HepG2 (cell line): ENCODE measurements at regions not wholly inside any gene's neighbourhood (a gene's known extent, or its start where the extent isn't known, plus 50 kb on each side); places are given as distances from the start of the nearest gene placed in this dataset.

Experiments
- NCOR1 ChIP-seq: fragments of 200-600 bp; sonication (generic); IDR thresholded peaks from 2 replicates; pipeline ENCODE4 v1.7.0; 2017; ENCODE audit warnings: antibody characterized with exemption, low read length, borderline replicate concordance
- SNAI1 ChIP-seq: sonication (generic); formaldehyde crosslinking; IDR thresholded peaks from 2 replicates; pipeline ENCODE4 v1.5.0; 2020; ENCODE audit warnings: mild to moderate bottlenecking, missing genetic modification reagents, borderline replicate concordance
- STAT5B ChIP-seq: sonication (generic); formaldehyde crosslinking; IDR thresholded peaks from 2 replicates; pipeline ENCODE4 v1.4.0; 2020; ENCODE audit warnings: missing genetic modification reagents
- ZBTB20 ChIP-seq: sonication (generic); formaldehyde crosslinking; IDR thresholded peaks from 2 replicates; pipeline ENCODE4 v1.8.1; 2023; ENCODE audit warnings: missing genetic modification reagents, low read depth, mild to moderate bottlenecking, borderline replicate concordance
- ZNF143 ChIP-seq: sonication (generic); formaldehyde crosslinking; IDR thresholded peaks from 2 replicates; pipeline ENCODE4 v1.4.0; 2020; ENCODE audit warnings: missing genetic modification reagents
- ZNF292 ChIP-seq: sonication (generic); formaldehyde crosslinking; IDR thresholded peaks from 2 replicates; pipeline ENCODE4 v1.8.1; 2022; ENCODE audit warnings: mild to moderate bottlenecking, low read depth, missing genetic modification reagents, borderline replicate concordance
- ZNF333 ChIP-seq: sonication (generic); formaldehyde crosslinking; IDR thresholded peaks from 2 replicates; pipeline ENCODE4 v1.4.0; 2020; ENCODE audit warnings: mild to moderate bottlenecking, missing genetic modification reagents, borderline replicate concordance
- TF ChIP-seq, protein P1 (sequence below): sonication (generic); formaldehyde crosslinking; IDR thresholded peaks from 2 replicates; pipeline ENCODE4 v1.4.0; 2020; ENCODE audit warnings: missing genetic modification reagents
- TF ChIP-seq, protein P2 (sequence below): IDR thresholded peaks from 2 replicates; pipeline ENCODE4 v1.6.1; 2016; ENCODE audit warnings: missing compliant biosample characterization, missing genetic modification reagents, borderline replicate concordance
- TF ChIP-seq, protein P3 (sequence below): sonication (generic); formaldehyde crosslinking; IDR thresholded peaks from 2 replicates; pipeline ENCODE4 v1.4.0; 2020; ENCODE audit warnings: missing genetic modification reagents, mild to moderate bottlenecking, borderline replicate concordance

DNA sequence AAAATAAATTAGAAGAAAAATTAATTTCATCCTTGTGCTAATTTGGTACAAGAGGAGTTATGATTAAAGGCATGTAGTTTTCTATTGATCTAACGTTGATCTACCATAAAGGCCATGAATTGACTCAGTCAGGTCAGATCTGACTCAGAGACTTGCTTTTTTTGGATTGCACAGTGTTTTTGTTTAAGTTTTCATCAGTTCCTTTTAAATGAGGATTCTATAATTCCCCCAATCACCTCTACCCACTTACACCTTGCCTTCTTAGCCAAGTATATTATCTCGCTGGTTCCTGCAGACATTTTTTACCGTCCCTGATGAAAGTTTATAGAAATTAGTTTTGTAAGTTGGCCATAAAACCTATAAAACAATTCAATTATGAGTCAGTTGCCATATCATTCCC is 132.4 kb upstream of the PALS2 start (continued):
- TF ChIP-seq, protein P1, sequence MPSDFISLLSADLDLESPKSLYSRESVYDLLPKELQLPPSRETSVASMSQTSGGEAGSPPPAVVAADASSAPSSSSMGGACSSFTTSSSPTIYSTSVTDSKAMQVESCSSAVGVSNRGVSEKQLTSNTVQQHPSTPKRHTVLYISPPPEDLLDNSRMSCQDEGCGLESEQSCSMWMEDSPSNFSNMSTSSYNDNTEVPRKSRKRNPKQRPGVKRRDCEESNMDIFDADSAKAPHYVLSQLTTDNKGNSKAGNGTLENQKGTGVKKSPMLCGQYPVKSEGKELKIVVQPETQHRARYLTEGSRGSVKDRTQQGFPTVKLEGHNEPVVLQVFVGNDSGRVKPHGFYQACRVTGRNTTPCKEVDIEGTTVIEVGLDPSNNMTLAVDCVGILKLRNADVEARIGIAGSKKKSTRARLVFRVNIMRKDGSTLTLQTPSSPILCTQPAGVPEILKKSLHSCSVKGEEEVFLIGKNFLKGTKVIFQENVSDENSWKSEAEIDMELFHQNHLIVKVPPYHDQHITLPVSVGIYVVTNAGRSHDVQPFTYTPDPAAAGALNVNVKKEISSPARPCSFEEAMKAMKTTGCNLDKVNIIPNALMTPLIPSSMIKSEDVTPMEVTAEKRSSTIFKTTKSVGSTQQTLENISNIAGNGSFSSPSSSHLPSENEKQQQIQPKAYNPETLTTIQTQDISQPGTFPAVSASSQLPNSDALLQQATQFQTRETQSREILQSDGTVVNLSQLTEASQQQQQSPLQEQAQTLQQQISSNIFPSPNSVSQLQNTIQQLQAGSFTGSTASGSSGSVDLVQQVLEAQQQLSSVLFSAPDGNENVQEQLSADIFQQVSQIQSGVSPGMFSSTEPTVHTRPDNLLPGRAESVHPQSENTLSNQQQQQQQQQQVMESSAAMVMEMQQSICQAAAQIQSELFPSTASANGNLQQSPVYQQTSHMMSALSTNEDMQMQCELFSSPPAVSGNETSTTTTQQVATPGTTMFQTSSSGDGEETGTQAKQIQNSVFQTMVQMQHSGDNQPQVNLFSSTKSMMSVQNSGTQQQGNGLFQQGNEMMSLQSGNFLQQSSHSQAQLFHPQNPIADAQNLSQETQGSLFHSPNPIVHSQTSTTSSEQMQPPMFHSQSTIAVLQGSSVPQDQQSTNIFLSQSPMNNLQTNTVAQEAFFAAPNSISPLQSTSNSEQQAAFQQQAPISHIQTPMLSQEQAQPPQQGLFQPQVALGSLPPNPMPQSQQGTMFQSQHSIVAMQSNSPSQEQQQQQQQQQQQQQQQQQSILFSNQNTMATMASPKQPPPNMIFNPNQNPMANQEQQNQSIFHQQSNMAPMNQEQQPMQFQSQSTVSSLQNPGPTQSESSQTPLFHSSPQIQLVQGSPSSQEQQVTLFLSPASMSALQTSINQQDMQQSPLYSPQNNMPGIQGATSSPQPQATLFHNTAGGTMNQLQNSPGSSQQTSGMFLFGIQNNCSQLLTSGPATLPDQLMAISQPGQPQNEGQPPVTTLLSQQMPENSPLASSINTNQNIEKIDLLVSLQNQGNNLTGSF, result no peak
- TF ChIP-seq, protein P2, sequence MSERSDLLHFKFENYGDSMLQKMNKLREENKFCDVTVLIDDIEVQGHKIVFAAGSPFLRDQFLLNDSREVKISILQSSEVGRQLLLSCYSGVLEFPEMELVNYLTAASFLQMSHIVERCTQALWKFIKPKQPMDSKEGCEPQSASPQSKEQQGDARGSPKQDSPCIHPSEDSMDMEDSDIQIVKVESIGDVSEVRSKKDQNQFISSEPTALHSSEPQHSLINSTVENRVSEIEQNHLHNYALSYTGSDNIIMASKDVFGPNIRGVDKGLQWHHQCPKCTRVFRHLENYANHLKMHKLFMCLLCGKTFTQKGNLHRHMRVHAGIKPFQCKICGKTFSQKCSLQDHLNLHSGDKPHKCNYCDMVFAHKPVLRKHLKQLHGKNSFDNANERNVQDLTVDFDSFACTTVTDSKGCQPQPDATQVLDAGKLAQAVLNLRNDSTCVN (CRISPR knock-in tag), result no peak
- TF ChIP-seq ZNF333 (CRISPR knock-in tag) (no peak), ZBTB20 (CRISPR knock-in tag) (no peak), ZNF143 (CRISPR knock-in tag) (no peak), STAT5B (no peak), SNAI1 (no peak), NCOR1 (no peak), ZNF292 (CRISPR knock-in tag) (no peak)
- TF ChIP-seq, protein P3, sequence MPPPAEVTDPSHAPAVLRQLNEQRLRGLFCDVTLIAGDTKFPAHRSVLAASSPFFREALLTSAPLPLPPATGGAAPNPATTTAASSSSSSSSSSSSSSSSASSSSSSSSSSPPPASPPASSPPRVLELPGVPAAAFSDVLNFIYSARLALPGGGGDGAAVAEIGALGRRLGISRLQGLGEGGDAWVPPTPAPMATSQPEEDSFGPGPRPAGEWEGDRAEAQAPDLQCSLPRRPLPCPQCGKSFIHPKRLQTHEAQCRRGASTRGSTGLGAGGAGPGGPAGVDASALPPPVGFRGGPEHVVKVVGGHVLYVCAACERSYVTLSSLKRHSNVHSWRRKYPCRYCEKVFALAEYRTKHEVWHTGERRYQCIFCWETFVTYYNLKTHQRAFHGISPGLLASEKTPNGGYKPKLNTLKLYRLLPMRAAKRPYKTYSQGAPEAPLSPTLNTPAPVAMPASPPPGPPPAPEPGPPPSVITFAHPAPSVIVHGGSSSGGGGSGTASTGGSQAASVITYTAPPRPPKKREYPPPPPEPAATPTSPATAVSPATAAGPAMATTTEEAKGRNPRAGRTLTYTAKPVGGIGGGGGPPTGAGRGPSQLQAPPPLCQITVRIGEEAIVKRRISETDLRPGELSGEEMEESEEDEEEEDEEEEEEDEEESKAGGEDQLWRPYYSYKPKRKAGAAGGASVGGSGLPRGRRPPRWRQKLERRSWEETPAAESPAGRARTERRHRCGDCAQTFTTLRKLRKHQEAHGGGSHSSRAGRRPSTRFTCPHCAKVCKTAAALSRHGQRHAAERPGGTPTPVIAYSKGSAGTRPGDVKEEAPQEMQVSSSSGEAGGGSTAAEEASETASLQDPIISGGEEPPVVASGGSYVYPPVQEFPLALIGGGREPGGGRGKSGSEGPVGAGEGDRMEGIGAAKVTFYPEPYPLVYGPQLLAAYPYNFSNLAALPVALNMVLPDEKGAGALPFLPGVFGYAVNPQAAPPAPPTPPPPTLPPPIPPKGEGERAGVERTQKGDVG, result no peak
